Renal cortical epithelial cell (primary cell): ENCODE measurements at regions not wholly inside any gene's neighbourhood (a gene's known extent, or its start where the extent isn't known, plus 50 kb on each side); places are given as distances from the start of the nearest gene placed in this dataset.

ENCODE experiments used
- DNase-seq: peaks from one replicate; pipeline ENCODE4 v3.0.0-alpha.2; 2011; ENCODE audit warnings: low read depth

DNA sequence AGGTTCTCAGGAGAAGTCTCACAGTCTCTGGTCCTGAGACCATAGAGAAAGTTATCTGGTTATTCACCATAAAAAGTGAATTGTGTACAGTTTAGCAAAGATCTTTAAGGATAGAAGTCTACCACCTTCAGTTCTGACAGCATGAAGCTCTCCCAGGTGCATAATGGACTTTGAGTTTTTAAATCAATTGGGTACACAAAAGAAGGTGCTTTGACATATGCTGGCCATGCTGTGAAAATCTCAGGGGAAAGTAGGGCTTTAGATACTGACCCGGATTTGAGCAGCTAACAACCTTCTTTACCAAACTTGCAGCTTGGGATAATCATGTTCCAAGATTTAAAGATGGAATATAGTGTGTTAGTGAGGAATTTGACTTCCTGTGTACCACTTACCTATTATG, 264.2 kb downstream of the ZSWIM6 start:
- DNase-seq = no peak

DNA sequence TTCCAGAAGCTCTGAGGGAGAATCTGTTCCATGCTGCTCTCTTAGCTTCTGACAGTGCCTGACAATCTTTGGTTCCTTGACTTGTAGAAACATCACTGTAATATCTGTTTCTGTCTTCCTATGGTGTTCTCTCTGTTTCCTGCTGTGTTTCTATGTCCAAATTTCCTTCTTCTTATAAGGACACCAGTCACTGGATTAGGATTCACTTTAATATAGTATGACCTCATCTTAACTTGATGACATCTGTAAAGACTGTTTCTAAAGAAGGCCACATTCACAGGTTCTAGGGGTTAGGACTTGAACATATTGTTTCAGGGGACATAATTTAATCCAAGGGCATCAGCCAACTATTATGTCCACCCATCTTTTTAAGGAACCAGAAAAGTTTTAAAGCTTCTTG, 265.6 kb downstream of the ZSWIM6 start:
- DNase-seq = no peak

DNA sequence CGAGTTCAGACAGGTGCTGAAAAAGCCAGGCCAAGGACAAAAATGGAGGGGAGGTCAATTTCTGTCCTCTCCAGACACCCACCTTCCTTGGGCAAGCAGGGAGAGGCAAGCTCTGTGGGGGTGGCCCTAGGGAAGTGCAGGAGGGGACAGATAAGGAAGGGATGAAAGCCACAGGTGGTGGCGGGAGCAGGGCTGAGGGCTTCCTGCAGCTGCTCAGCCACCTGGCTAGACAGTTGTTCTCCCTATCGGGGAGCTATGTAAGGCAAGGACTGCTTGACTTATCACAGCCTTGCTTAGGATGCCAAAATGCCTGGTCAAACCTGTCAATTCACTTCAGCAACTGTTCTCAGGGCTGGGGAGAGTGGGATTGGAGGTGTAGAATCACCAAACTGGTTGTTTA, 266.1 kb downstream of the ZSWIM6 start:
- DNase-seq = no peak

DNA sequence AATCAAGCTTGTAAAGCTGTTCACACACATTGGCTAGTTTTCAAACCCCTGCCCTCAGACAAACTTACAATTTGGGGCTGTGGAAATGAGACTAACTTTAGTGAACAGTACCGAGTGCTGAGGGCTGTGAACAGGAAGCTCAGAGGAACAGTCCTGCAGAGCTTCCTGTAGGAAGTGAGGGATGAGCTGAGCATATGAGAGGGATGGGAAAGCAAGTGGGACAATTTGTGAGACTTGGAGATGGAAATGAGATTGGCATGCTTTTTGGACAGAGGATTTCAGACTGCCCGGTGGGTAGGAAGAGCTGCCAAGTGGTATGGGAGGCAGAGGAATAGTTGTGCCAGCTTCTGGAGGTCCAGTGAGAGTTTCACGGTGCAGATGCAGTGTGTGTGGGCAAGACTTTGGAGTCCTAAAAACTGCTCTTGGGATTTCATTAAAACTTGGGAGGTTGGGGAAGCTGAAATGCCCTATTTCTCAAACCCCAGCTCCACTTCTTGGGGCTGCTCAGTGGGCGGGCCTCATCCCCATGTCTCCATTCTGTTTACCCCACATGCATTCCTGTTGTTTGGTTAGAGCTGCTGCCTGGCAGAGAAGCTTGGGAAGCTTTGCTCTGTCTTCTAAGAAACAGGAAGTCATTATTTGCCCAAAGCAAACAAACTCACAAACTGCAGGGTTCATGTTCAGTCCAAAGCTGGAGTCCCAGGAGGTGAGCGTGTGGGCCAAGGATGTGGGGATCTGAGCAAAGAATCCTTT, 267.5 kb downstream of the ZSWIM6 start:
- DNase-seq = peak; percentile 83

DNA sequence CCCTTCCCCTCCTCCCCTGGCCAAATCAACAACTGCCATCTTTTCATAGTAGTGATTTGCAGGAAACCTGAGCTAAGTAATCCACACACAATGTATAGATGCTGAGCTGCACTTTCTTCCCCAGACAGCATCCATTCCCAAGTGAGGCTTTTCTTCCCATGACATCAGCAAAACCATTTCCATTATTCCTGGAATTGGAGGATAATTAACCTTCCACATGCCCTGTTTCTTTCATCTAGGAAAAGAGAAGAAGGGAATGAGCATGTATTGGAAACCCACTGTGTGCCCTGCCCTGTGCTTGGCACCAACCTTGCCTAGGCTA, 268.0 kb downstream of the ZSWIM6 start:
- DNase-seq = no peak

DNA sequence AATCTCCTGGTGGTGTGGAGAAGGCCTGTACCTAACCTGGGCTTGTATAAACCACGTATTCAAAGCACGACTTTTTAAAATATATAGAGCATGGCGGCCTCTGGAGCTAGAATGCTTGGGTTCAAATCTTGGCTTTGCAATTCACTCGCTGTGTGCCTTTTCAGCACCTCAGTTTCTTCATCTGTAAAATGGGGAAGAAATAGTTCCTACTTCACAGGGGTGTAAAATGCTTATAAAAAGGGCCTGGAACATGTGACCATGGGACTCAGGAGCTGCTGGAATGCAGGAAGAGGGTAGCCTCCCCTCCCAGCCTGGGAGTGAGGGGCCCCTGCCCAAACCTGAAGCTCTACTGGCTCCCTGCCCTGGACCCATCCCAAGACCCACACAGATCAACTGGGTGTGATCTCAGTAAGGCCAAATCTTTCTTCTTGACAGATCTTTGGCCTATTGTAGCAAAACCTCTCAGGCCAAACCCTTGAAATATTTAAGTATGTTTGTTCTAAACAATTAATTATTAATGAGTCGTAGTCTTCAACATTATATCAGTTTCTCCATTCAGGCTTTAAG, 269.0 kb downstream of the ZSWIM6 start:
- no peak for DNase-seq

DNA sequence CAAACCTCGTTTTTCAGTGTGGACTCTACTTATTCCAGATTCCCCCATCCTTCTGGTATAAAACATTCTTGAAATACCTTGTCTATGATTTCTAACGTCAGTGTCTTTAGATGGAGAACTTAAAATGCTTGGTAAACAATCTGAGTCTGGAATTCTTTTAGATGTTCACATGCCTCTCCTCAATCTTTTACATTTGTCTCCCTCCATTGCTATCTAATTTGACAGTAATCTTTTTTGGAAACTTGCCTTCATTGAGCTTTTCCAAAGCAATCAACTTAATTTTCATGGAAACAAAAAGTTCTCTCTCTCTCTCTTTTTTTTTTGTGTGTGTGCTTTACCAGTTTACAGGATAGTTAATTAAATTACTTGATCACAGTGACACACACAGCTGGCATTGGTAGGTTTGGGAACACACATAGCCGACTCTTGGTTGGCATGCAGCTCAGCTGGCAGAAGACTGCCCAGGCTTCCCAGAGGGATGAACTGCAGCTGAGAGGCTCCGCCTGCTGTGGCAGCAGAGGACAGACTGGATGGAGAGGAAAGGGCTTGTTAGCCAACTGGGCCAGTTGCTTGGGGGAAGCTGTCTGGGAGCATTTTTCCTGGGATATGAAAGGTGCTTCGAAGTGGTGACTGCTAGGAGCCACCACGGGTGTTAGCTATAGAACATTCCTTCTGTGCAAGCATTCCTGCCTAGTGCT, 271.3 kb downstream of the ZSWIM6 start:
- peak; percentile 36 for DNase-seq

DNA sequence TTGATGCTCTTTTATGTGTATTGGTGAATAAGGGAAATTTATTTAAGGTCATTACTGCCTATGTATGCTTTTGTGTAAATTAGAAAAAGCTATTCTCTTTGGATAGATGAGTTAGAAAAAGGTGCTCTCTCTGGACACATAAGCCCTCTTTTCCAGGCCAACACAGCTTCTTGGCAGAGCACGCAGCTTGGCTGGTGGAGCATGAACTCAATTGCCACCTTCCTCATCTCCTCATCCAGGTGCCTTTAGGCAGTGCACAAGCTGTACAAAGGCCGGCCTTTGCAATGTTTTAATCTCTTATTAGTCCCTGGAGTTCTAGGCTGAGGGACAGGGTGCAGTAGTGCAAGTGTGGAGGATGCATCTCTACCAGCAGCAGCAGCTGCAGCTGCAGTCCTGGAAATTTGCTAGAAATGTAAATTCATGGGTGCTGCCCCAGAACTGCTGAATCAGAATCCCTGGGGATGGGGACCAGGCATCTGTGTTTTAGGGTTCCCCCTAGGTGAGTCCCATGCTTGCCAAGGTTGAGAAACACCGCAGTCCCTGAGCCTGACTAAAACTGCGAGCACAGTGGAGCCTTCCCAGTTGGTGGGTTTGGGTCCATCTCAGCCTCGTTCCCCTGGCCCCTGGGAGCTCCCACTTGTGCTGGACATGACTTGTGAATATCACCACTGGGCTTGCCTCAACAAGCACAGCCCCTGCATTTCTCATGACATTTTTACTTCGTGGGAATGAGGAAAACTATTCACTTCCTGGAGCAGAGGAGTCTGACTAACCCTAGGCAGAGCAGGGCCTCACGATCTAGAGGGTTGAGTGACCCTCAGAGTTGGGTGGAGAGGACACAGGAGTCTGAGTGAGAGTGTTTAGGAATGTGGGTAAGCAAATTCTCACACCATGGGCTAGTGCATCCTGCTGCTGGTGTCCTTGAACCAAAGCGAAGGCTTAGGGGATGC, 272.3 kb downstream of the ZSWIM6 start:
- peak; percentile 40 for DNase-seq

DNA sequence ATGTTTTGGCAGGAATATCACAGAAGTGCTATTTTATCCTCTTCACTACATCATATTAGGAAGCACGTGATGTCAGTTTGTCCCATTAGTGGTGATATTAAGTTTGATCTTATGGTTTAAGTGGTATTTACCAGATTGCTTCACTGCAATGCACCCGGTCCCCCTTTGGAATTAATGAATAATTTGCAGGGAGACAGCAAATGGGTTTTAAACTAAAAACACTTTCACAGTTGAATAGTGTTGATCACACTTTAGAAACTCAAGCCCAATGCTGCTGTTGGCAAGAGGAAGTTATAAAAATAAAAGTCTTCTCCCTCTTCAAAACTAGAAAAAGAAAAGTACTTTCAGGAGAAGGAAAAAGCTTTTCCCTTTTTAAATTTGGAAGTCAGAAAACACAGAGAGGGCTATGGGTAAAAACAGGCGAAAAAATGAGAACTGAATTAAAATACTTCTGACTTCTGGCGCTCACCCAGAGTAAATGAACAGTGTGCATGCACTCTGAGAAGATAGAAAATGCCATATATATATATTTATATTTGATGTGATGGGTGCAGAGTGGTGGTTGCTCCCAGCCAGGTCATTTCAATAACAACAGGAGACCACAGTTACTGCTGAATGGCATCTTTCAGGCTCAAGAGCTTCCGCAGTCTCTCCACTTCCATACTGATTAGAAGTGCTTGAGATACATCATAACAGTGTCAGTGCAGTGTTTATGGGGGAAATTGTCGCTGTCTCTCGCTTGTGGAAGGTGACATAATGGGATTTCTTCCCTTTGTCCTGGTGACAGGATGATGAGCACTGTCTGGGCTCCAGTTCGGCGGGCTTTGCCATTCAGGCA, 278.0 kb downstream of the ZSWIM6 start:
- DNase-seq = peak; percentile 51

DNA sequence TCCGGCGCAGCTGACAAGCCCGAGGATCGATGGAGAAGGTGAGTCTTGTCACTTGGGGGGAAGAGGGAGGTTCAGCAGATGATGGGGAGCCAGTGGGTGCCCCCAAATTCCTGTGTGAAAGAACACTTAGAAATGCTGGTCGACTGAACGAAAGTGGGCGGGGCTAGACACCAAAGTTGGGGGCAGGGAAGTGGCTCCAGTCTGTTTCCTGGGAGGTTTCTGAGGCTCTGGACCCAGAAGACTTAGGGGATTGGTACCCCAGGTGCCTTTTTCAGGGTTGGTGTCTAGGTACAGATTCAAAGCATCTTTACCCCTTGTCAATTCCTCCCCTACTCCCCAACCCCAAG, 278.6 kb downstream of the ZSWIM6 start:
- no peak for DNase-seq

DNA sequence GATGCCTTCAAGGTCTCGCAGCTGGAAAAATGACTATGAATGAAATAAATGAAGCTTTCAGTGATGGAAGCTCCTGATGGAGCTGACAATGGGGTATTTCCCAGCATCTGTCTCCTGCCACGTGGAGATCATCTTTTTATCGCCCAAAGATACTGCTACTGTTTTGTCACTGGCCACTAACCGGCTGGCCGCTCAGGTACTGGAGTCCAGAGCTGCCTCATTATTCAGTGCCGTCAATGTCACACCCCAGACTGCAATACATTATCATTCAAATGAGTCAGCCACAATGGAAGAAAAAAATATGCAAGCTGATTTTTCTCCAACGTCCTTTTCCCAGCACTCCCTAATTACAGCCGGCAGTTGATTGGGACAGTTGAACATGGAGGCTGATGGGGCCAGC, 280.4 kb downstream of the ZSWIM6 start:
- DNase-seq = no peak

DNA sequence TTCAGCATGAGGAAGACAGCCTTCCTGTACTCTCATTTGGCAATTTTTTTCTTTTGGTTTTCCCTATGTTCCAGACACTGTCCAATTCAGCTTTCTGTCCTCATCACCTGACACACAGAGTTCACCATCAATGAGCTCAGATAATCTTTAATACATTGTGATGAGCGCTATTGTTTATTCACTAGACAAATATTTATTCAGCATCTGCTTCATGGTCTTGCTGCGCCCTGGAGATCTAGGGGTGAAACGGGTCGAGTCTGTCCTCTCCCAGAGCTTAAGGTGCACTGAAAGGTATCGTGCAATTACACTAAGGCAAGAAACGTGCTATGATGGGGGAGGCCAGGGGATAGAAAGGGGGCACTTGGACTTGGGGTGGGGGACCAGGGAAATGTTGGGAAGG, 281.6 kb downstream of the ZSWIM6 start:
- no peak for DNase-seq

DNA sequence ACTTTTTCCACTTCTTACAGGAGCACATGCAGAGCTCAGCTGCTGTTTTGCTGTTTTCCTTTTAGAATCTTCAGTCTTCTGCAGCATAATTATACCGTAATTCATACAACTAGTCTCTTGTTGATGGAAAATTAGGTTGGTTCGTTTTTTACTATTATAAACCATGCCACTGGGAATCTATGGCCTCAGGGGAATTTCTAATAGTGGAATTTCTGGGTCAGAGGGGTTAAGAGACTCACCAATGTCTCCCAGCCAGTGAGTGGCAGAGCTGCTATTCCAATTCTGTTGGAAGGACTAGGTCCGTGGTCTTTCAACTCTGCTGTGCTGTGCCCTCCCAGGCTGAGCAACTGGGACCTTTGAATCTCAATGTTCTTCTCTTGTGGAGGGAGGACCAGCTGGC, 282.5 kb downstream of the ZSWIM6 start:
- peak; percentile 28 for DNase-seq

DNA sequence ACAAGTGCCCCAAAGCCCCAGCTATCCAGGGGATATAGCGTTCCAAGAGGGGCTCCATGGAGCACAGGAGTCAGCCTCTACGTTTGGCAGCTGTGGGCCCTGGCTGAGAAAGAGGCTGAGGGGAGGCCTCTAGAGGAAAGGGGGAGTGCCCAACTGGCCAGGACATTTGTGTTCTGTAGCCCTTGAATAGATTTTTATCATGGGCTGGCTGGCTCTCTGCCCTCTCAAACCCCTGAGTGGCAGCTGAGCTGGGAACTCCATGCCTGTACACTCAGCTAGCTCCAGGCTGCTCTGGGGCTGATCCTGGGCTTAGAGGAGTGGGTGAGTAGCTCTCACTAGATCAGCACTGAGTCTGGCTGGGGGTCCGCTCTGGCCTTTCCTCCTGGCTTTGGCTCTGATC, 285.0 kb downstream of the ZSWIM6 start:
- no peak for DNase-seq

DNA sequence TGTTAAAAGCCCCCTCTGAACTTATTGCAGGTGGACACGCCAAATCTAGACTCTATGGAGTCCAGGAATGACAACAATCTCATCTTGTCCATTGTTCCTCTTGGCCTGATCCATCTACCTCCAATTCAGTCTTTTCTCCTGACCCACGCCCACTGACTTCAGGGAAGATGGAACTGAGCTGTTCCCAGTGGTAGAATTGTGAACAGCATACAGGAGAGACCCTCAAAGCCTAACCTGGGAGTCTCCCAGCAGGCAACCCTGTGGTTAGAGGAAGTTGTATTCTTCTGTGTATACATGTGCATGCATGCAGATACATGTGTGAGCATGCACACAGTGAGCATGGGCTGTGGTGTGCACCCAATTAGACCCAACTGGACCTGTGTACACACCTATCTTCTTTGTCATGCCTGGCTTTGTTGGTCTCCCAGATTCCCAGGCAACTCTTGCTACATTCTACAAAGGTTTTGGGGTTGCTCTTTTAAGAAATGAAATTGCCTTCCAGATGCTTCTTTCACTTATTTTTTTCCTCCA, 286.0 kb downstream of the ZSWIM6 start:
- DNase-seq = no peak

DNA sequence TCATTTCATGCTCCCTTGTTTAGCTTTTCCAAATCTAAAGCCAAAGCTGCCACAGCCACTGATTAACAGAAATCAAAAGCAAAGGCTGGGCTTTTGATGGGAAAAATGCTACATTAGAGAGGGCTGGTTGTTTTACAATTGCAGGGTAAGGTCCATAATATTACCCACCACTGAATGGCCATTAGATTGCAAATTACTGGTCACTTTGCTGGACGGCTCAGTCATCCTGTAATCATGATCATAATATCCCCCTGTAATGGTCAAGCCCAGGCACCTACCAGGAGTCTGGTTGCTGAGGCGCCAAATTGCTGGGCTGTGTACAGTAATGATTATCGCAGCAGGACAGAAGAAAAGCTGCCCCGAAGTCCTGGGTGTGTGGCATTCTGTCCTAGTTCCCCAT, 286.5 kb downstream of the ZSWIM6 start:
- no peak for DNase-seq

DNA sequence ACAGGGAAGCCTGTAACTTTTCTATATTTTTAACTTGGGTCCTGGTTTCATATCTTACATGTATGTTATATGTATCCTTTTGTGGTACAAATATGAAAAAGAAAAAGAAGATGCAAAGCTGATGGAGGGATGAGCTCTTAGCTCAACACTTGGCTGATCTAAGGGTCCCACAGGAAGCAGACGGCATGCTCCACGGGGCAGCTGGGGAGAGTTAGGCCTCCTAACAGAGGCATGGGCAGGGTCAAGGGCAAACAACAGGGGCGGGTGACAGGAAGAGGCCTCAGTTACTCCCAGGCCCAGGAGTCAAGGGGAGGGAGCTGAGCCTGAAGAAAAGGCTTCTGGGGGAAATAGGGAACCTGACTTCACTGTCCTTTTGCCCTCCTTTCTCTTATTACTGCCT, 287.2 kb downstream of the ZSWIM6 start:
- no peak for DNase-seq

DNA sequence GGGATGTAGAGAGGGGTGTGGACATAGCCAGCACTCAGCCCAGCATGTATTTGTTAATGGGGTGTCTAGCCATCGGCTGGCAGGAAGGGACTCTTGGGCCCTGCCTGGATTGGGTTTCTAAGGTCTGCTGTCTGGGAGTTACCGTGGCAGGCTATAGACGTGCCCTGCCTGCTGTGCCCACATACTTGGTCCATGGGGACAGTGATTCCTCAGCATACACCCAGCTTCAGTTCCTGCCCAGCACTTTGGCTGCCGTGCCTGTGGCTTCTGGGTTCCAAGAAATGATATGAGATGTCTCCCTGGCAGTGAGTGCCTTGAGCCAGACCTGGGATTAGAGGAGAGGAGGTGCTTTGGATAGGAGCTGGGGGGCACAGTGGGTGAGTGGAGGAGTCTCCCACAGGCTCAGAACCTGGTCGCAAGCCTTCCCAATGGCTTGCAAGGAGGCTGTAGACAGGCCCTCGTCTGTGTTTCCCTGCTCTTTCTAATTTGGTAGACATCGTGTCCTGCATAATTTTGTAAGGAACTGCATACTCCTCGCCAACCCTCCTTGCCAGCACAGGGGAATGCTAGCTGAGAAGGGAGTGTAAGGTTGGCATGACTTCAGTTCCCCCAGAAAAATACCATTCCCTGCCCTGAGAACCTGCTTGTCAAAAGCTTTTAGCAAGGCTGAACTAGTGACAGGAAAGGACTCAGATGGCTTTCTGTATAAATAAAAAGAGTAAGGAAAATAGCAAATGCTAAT, 287.9 kb downstream of the ZSWIM6 start:
- DNase-seq = no peak

DNA sequence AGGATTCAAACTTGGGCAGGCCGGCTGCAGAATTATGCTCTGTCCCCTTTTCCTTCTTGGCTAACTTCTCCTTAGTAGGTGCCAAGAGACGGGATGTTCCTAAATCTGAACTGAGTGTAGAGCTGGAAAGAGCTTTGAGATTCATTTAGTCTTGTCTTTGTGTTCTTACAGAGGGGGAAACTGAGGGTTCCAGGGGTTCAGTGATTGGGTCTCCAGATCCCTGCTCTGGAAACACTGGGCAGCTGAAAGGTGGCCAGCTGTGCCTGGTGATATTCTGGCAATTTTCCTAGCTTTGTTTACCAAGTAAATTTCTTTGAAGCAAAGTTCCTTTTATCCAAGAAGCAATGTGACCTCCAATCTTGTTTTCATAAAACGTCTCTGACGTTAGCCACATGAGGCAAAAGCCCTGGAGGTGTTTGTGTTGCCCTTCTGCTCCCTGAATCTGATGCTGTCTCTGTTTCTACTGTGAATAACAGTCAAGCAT, 288.7 kb downstream of the ZSWIM6 start:
- DNase-seq = no peak

DNA sequence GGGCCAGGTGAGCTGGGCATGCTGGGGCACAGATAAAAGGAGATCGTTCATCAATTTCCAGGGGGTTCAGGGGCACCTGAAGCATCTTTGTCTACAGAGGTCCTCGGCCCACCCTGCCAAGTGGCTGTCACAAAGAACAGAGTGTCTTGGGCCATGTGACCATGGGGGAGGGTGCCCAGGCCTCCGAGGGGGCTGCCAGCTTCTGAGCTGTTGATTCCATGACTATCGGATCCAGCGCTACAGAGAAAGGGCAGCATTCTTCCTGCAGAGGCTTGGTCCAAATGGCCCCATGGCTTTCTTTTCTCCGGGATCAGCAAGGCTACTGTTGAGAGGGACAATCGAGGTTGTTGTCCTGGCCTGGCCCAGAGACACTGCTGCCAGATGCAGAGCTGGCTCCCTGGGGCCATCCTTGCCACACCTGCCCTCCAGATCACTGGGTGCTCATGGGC, 289.2 kb downstream of the ZSWIM6 start:
- no peak for DNase-seq
